ENCODE measurements at regions not wholly inside any gene's neighbourhood (a gene's known extent, or its start where the extent isn't known, plus 50 kb on each side); places are given as distances from the start of the nearest gene placed in this dataset.
"Not testable (repeated sequence)": the region's sequence is repeated elsewhere in the genome, so short reads cannot be mapped to it uniquely, and the experiment has no call there.

GRCh38 chrX:31014474-31014873, 57.4 kb downstream of the FTHL17 start:
- DNase-seq = not testable (repeated sequence)

- no peak for DNase-seq
Observed at GRCh38 chrX:31012509-31013025, 59.3 kb downstream of the FTHL17 start.

- no peak for DNase-seq
Observed at GRCh38 chrX:31007321-31007720, 64.5 kb downstream of the FTHL17 start.

- no peak for DNase-seq
Observed at GRCh38 chrX:31006027-31006426, 65.8 kb downstream of the FTHL17 start.

GRCh38 chrX:30997411-30997810, 74.4 kb downstream of the FTHL17 start:
- no peak for DNase-seq

GRCh38 chrX:30995705-30996104, 76.1 kb downstream of the FTHL17 start:
- DNase-seq = no peak

- DNase-seq = no peak
Observed at GRCh38 chrX:30995060-30995700, 76.7 kb downstream of the FTHL17 start.

- DNase-seq = not testable (repeated sequence)
Observed at GRCh38 chrX:30994018-30994417, 77.8 kb downstream of the FTHL17 start.

- no peak for DNase-seq
Observed at GRCh38 chrX:30992381-30992904, 79.4 kb downstream of the FTHL17 start.

- DNase-seq = no peak
Observed at GRCh38 chrX:30990361-30990760, 81.5 kb downstream of the FTHL17 start.

- DNase-seq = peak; percentile 24
Observed at GRCh38 chrX:30982467-30982866, 89.4 kb downstream of the FTHL17 start.

- DNase-seq = peak; percentile 28
Observed at GRCh38 chrX:30981968-30982367, 89.9 kb downstream of the FTHL17 start.

- DNase-seq = no peak
Observed at GRCh38 chrX:30979271-30979670, 90.2 kb upstream of the TAB3 start.

- DNase-seq = no peak
Observed at GRCh38 chrX:30975467-30975866, 86.4 kb upstream of the TAB3 start.

- DNase-seq = no peak
Observed at GRCh38 chrX:30973784-30974427, 84.9 kb upstream of the TAB3 start.

GRCh38 chrX:30971774-30972603, 82.9 kb upstream of the TAB3 start:
- DNase-seq = peak; percentile 46

- peak; percentile 5 for DNase-seq
Observed at GRCh38 chrX:30967516-30967915, 78.5 kb upstream of the TAB3 start.

- DNase-seq = no peak
Observed at GRCh38 chrX:30965767-30966166, 76.7 kb upstream of the TAB3 start.

GRCh38 chrX:30961387-30962174, 72.5 kb upstream of the TAB3 start:
- no peak for DNase-seq

- DNase-seq = no peak
Observed at GRCh38 chrX:30957753-30958152, 68.7 kb upstream of the TAB3 start.

GRCh38 chrX:30955687-30956086, 66.6 kb upstream of the TAB3 start:
- DNase-seq = no peak

GRCh38 chrX:30951003-30951402, 61.9 kb upstream of the TAB3 start:
- no peak for DNase-seq

GRCh38 chrX:30950391-30950790, 61.3 kb upstream of the TAB3 start:
- DNase-seq = no peak

Data from suppressor macrophage treated with lipopolysaccharide for 4 hours (primary cell).